Panc1 (cell line): ENCODE measurements at regions not wholly inside any gene's neighbourhood (a gene's known extent, or its start where the extent isn't known, plus 50 kb on each side); places are given as distances from the start of the nearest gene placed in this dataset.

Source experiments
- ATAC-seq: fragments of 200-7000 bp; cut with Tn5 transposase; 2 replicates; pipeline ENCODE4 v1.9.1; 2020; ENCODE audit warnings: mild to moderate bottlenecking, moderate library complexity
- BruUV-seq: library from RNA; stranded (reverse); fragments of 400-500 nt; replicated peaks from 2 replicates; lab custom pipeline; 2021; lab: Mats Ljungman, UMichigan
- CTCF ChIA-PET: fragments of 300-600 bp; sonication (Branson Sonifier 250); formaldehyde crosslinking; loops from one replicate; lab custom pipeline; 2022; ENCODE audit warnings: antibody characterized with exemption; lab: Charles Lee
- POLR2A ChIA-PET: fragments of 300-600 bp; sonication (Branson Sonifier 250); formaldehyde crosslinking; loops from one replicate; lab custom pipeline; 2022; ENCODE audit warnings: antibody characterized with exemption; lab: Charles Lee
- DNase-seq: peaks from one replicate; pipeline ENCODE4 v3.0.0-alpha.2; 2010; ENCODE audit warnings: low read depth, low spot score
- H3K27ac ChIP-seq: 2 replicates; pipeline ENCODE4 v1.5.1; 2011; ENCODE audit warnings: mild to moderate bottlenecking, low read length, inconsistent platforms
- H3K27me3 ChIP-seq: fragments of 200-500 bp; sonication (Bioruptor generic); 2 replicates; pipeline ENCODE4 v1.6.0; 2014; ENCODE audit warnings: low read length, inconsistent platforms; ENCODE audit not compliant: control insufficient read depth, insufficient read depth
- H3K36me3 ChIP-seq: fragments of 200-500 bp; sonication (Bioruptor generic); 2 replicates; pipeline ENCODE4 v1.5.1; 2014; ENCODE audit warnings: inconsistent platforms, mild to moderate bottlenecking, low read length, moderate library complexity; ENCODE audit not compliant: control insufficient read depth, insufficient read depth
- H3K4me1 ChIP-seq: 2 replicates; pipeline ENCODE4 v1.5.1; 2011; ENCODE audit warnings: inconsistent platforms, mild to moderate bottlenecking, low read length, moderate library complexity; ENCODE audit not compliant: control insufficient read depth, insufficient read depth
- H3K4me3 ChIP-seq, 2 experiments: 2 replicates each; pipeline ENCODE4 v1.5.1; 2011 to 2012; ENCODE audit warnings: low read depth in 2 of 2, low read length in 2 of 2, mild to moderate bottlenecking in 2 of 2, inconsistent platforms in 1 of 2, moderate library complexity in 1 of 2
- H3K9me3 ChIP-seq: fragments of 200-500 bp; sonication (Bioruptor generic); 2 replicates; pipeline ENCODE4 v1.5.1; 2014; ENCODE audit warnings: low read depth, mild to moderate bottlenecking, inconsistent platforms, low read length, moderate library complexity; ENCODE audit not compliant: control insufficient read depth, insufficient read depth
- CTCF ChIP-seq: fragments of 450-650 bp; IDR thresholded peaks from 2 replicates; pipeline ENCODE4 v1.5.1; 2017; ENCODE audit warnings: mild to moderate bottlenecking
- POLR2AphosphoS5 ChIP-seq: IDR thresholded peaks from 2 replicates; pipeline ENCODE4 v1.6.1; 2012; ENCODE audit warnings: mild to moderate bottlenecking, low read depth, low read length, moderate library complexity
- REST ChIP-seq, 2 experiments: IDR thresholded peaks; 2 replicates each; pipeline ENCODE4 v1.6.1; 2011 to 2012; ENCODE audit warnings: low read depth in 2 of 2, control low read depth in 1 of 2, low read length in 1 of 2, mild to moderate bottlenecking in 1 of 2, moderate library complexity in 1 of 2; ENCODE audit not compliant: insufficient read depth in 1 of 2
- SIN3A ChIP-seq: IDR thresholded peaks from 2 replicates; pipeline ENCODE4 v1.6.1; 2012; ENCODE audit warnings: low read depth, mild to moderate bottlenecking, low read length, moderate library complexity, borderline replicate concordance; ENCODE audit not compliant: insufficient read depth
- TCF7L2 ChIP-seq: IDR thresholded peaks from 2 replicates; pipeline ENCODE4 v1.6.1; 2011; ENCODE audit warnings: mild to moderate bottlenecking, low read depth, low read length, inconsistent platforms
- in situ Hi-C: cut with HindIII; loops from 2 replicates; pipeline ENCODE4 v1.10.0; 2016; ENCODE audit warnings: low sequenced_read_pairs, low pct_unique_long_range_greater_than_20kb
- intact Hi-C: fragments of 100-400 bp; cut with micrococcal nuclease; formaldehyde crosslinking; loops from one replicate; pipeline ENCODE4 v1.10.0; 2022; ENCODE audit not compliant: unreplicated experiment

GRCh38 chr18:40939656-40940515 is 1015.1 kb upstream of the PIK3C3 start:
- TF ChIP-seq REST (IDR thresholded peaks at IDR 0.05; ENCODE audit: insufficient read depth in 1 of 2, low read depth in 2 of 2, low read length in 1 of 2), result no peak
- TF ChIP-seq SIN3A, result no peak
- TF ChIP-seq TCF7L2, result no peak
- TF ChIP-seq POLR2AphosphoS5, result no peak
- no peak for TF ChIP-seq CTCF
- no peak overlapping the region for H3K4me3 ChIP-seq
- BruUV-seq, result no TSS peak
- H3K9me3 ChIP-seq, result no peaks in the 10 kb centered on the region
- CTCF ChIA-PET, result no interaction called here
- POLR2A ChIA-PET, result no interaction called here
- H3K4me1 ChIP-seq, result no peaks in the 10 kb centered on the region
- ATAC-seq (no peak), DNase-seq (no peak)
- in situ Hi-C loops, result no loop called here
- H3K36me3 ChIP-seq, result no peaks in the 10 kb centered on the region
- intact Hi-C loops, result no loop called here
- no peak overlapping the region for H3K27ac ChIP-seq
- H3K27me3 ChIP-seq, result no peaks in the 10 kb centered on the region

GRCh38 chr18:40938615-40939014 is 1016.4 kb upstream of the PIK3C3 start:
- no peak overlapping the region for H3K27ac ChIP-seq
- in situ Hi-C loops (no loop called here), intact Hi-C loops (no loop called here)
- no peak for TF ChIP-seq POLR2AphosphoS5
- TF ChIP-seq TCF7L2, result no peak
- TF ChIP-seq REST (IDR thresholded peaks at IDR 0.05; ENCODE audit: insufficient read depth in 1 of 2, low read depth in 2 of 2, low read length in 1 of 2), result no peak
- TF ChIP-seq SIN3A, result no peak
- TF ChIP-seq CTCF, result no peak
- no peaks in the 10 kb centered on the region for H3K4me1 ChIP-seq
- ChIA-PET CTCF (no interaction called here), POLR2A (no interaction called here)
- DNase-seq, result no peak
- no peaks in the 10 kb centered on the region for H3K27me3 ChIP-seq
- BruUV-seq, result no TSS peak
- no peaks in the 10 kb centered on the region for H3K36me3 ChIP-seq
- no peak overlapping the region for H3K4me3 ChIP-seq
- no peak for ATAC-seq
- no peaks in the 10 kb centered on the region for H3K9me3 ChIP-seq
